HUES6 (cell line): ENCODE measurements at regions not wholly inside any gene's neighbourhood (a gene's known extent, or its start where the extent isn't known, plus 50 kb on each side); places are given as distances from the start of the nearest gene placed in this dataset.

Source experiments
- H3K27ac ChIP-seq: 2 replicates; pipeline ENCODE4 v1.7.0; 2013; ENCODE audit warnings: low read depth, mild to moderate bottlenecking, low read length, inconsistent platforms
- H3K27me3 ChIP-seq: 2 replicates; pipeline ENCODE4 v1.6.1; 2013; ENCODE audit warnings: low read length; ENCODE audit not compliant: control insufficient read depth, insufficient read depth
- H3K36me3 ChIP-seq: 2 replicates; pipeline ENCODE4 v1.6.1; 2013; ENCODE audit warnings: low read length; ENCODE audit not compliant: control insufficient read depth, insufficient read depth
- H3K4me1 ChIP-seq: 2 replicates; pipeline ENCODE4 v1.6.1; 2013; ENCODE audit warnings: low read length; ENCODE audit not compliant: control insufficient read depth, insufficient read depth
- H3K4me3 ChIP-seq: 2 replicates; pipeline ENCODE4 v1.5.1; 2013; ENCODE audit warnings: low read depth, low read length
- H3K9ac ChIP-seq: one replicate; pipeline ENCODE4 v1.6.1; 2013; ENCODE audit warnings: mild to moderate bottlenecking, low read length
- H3K9me3 ChIP-seq: 2 replicates; pipeline ENCODE4 v1.6.1; 2013; ENCODE audit warnings: low read depth, low read length; ENCODE audit not compliant: control insufficient read depth, insufficient read depth

GRCh38 chr5:174392892-174393291 is 331.5 kb upstream of the MSX2 start:
- H3K4me1 ChIP-seq = no peaks in the 10 kb centered on the region
- H3K4me3 ChIP-seq = no peak overlapping the region
- H3K36me3 ChIP-seq = no peaks in the 10 kb centered on the region
- H3K9me3 ChIP-seq = no peaks in the 10 kb centered on the region
- no peak overlapping the region for H3K27ac ChIP-seq
- no peak overlapping the region for H3K9ac ChIP-seq
- 0 out of 2 replicates have a peak, but pooled peaks cover 2% of the 10 kb centered on the region for H3K27me3 ChIP-seq

GRCh38 chr5:174396541-174396940 is 327.8 kb upstream of the MSX2 start:
- no peak overlapping the region for H3K27ac ChIP-seq
- H3K27me3 ChIP-seq = 0 out of 2 replicates have a peak, but pooled peaks cover 2% of the 10 kb centered on the region
- no peak overlapping the region for H3K9ac ChIP-seq
- no peaks in the 10 kb centered on the region for H3K9me3 ChIP-seq
- no peaks in the 10 kb centered on the region for H3K36me3 ChIP-seq
- no peaks in the 10 kb centered on the region for H3K4me1 ChIP-seq
- H3K4me3 ChIP-seq = no peak overlapping the region

GRCh38 chr5:174397206-174397605 is 327.2 kb upstream of the MSX2 start:
- Histone ChIP-seq H3K27me3 (0 out of 2 replicates have a peak, but pooled peaks cover 2% of the 10 kb centered on the region), H3K4me1 (no peaks in the 10 kb centered on the region), H3K9ac (no peak overlapping the region), H3K27ac (no peak overlapping the region), H3K36me3 (no peaks in the 10 kb centered on the region), H3K9me3 (no peaks in the 10 kb centered on the region), H3K4me3 (no peak overlapping the region)

- Histone ChIP-seq H3K9me3 (no peaks in the 10 kb centered on the region), H3K36me3 (no peaks in the 10 kb centered on the region), H3K27me3 (no peaks in the 10 kb centered on the region), H3K4me1 (no peaks in the 10 kb centered on the region), H3K27ac (no peak overlapping the region), H3K4me3 (no peak overlapping the region), H3K9ac (no peak overlapping the region)
These were observed 326.2 kb upstream of the MSX2 start for GRCh38 chr5:174398171-174398570.

- no peaks in the 10 kb centered on the region for H3K4me1 ChIP-seq
- no peaks in the 10 kb centered on the region for H3K9me3 ChIP-seq
- H3K27me3 ChIP-seq = no peaks in the 10 kb centered on the region
- H3K4me3 ChIP-seq = no peak overlapping the region
- no peak overlapping the region for H3K27ac ChIP-seq
- no peak overlapping the region for H3K9ac ChIP-seq
- no peaks in the 10 kb centered on the region for H3K36me3 ChIP-seq
These were observed 325.0 kb upstream of the MSX2 start for GRCh38 chr5:174399411-174399810.

DNA sequence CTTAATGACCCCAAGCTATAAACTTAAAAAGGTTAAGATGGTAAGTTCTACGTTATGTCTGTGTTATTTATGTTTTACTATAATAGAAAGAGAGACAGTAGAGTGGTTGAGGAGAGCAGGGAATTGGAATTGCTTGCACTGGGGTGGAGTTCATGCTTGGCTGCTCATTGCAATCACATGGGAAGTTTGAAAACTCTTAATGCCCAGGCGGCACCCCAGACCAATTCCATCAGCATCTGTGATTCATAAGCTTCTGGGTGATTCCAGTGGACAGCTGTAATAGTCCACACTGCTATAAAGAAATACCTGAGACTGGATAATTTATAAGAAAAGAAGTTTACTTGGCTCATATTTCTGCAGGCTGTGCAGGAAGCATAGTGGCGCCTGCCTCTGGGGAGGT is 323.9 kb upstream of the MSX2 start:
- no peaks in the 10 kb centered on the region for H3K4me1 ChIP-seq
- no peaks in the 10 kb centered on the region for H3K9me3 ChIP-seq
- no peak overlapping the region for H3K4me3 ChIP-seq
- H3K27me3 ChIP-seq = no peaks in the 10 kb centered on the region
- no peaks in the 10 kb centered on the region for H3K36me3 ChIP-seq
- no peak overlapping the region for H3K9ac ChIP-seq
- H3K27ac ChIP-seq = no peak overlapping the region

GRCh38 chr5:174401793-174402192 is 322.6 kb upstream of the MSX2 start:
- Histone ChIP-seq H3K4me3 (no peak overlapping the region), H3K27me3 (no peaks in the 10 kb centered on the region), H3K9me3 (no peaks in the 10 kb centered on the region), H3K9ac (no peak overlapping the region), H3K27ac (no peak overlapping the region), H3K36me3 (no peaks in the 10 kb centered on the region), H3K4me1 (no peaks in the 10 kb centered on the region)

DNA sequence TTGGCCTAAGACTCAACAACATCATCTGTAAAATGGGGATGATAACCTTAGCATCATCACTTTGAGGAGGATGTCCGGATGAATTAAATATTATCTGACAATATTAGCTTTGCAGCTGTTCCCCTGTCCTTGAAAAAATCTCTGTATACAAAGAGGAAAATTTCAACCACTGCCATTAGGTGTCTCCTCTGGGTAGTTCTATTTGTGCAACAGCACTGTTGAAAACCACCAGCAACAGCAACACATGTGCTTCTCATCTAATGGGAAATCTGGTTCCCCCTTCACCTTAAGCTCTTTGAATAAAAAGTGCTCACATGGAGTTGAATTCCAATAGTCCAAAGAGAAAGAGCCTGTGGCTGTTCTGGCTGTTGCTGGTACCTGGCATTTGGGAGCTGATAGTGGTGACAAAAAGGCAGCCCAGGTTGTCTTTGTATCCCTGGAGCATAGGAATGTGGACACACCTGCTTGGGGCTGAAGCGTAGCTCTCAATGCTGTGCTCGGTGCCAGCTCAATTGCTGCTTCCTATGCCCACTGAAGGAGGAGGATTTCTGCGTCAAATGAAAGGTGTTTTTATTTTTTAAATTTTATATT is 322.1 kb upstream of the MSX2 start:
- H3K9ac ChIP-seq = no peak overlapping the region
- no peak overlapping the region for H3K27ac ChIP-seq
- H3K36me3 ChIP-seq = no peaks in the 10 kb centered on the region
- H3K4me1 ChIP-seq = no peaks in the 10 kb centered on the region
- no peak overlapping the region for H3K4me3 ChIP-seq
- H3K9me3 ChIP-seq = no peaks in the 10 kb centered on the region
- no peaks in the 10 kb centered on the region for H3K27me3 ChIP-seq

DNA sequence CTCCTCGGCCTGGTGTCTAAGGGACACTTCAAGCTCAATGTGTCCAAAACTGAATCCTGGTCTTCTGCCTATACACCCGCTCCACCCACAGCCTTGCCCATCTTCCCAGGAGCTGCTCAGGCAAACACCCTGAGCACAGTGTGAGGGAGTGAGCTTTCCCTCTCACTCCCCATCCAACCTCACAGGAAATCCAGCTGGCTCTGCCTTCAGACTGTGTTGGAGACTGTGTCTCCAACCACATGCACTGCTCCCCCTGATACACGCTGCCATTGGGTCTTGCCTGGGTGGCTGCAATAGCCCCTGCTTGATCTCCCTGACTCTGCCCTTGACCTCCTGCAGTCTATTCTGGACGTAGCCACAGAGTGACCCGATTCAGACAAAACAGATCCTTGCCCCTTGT is 319.5 kb upstream of the MSX2 start:
- Histone ChIP-seq H3K9ac (no peak overlapping the region), H3K27me3 (no peaks in the 10 kb centered on the region), H3K27ac (no peak overlapping the region), H3K36me3 (no peaks in the 10 kb centered on the region), H3K9me3 (no peaks in the 10 kb centered on the region), H3K4me3 (no peak overlapping the region), H3K4me1 (no peaks in the 10 kb centered on the region)

DNA sequence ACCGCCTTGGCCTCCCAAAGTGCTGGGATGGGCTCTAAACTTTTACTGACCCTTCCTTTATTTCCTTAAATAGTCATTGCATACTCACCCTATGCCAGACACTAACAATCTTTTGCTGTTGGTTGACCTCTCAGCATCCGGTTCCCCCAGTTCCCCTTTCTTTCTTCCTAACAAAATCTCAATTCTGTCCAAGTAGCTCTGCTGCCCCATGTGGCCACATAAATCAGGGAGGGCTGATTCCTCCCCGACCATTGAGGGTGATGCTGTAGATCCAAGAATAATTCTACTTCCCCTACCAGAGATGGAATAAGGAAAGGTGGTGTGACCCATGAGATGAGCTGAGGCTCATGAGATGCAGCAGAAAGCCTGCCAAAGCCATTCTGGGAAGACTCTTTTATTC is 315.3 kb upstream of the MSX2 start:
- no peak overlapping the region for H3K27ac ChIP-seq
- H3K27me3 ChIP-seq = no peaks in the 10 kb centered on the region
- no peak overlapping the region for H3K9ac ChIP-seq
- no peak overlapping the region for H3K4me3 ChIP-seq
- H3K36me3 ChIP-seq = no peaks in the 10 kb centered on the region
- H3K9me3 ChIP-seq = no peaks in the 10 kb centered on the region
- H3K4me1 ChIP-seq = peaks cover 12% of the 10 kb centered on the region; the same call in 1 of the 2 replicates

GRCh38 chr5:174409971-174410370 is 314.4 kb upstream of the MSX2 start:
- H3K9ac ChIP-seq = no peak overlapping the region
- peaks cover 12% of the 10 kb centered on the region; the same call in 1 of the 2 replicates for H3K4me1 ChIP-seq
- no peak overlapping the region for H3K27ac ChIP-seq
- H3K9me3 ChIP-seq = no peaks in the 10 kb centered on the region
- H3K36me3 ChIP-seq = no peaks in the 10 kb centered on the region
- no peak overlapping the region for H3K4me3 ChIP-seq
- H3K27me3 ChIP-seq = no peaks in the 10 kb centered on the region
